Superior temporal gyrus (tissue), 1 donor: ENCODE measurements at regions not wholly inside any gene's neighbourhood (a gene's known extent, or its start where the extent isn't known, plus 50 kb on each side); places are given as distances from the start of the nearest gene placed in this dataset.
A peak's percentile ranks its signal among the peaks of the same experiment; 100 is the strongest.
"Not testable (repeated sequence)": the region's sequence is repeated elsewhere in the genome, so short reads cannot be mapped to it uniquely, and the experiment has no call there.

ENCODE experiments used
- DNase-seq: peaks from one replicate; pipeline ENCODE4 v3.0.0-alpha.2; 2016; ENCODE audit errors: extremely low spot score

DNA sequence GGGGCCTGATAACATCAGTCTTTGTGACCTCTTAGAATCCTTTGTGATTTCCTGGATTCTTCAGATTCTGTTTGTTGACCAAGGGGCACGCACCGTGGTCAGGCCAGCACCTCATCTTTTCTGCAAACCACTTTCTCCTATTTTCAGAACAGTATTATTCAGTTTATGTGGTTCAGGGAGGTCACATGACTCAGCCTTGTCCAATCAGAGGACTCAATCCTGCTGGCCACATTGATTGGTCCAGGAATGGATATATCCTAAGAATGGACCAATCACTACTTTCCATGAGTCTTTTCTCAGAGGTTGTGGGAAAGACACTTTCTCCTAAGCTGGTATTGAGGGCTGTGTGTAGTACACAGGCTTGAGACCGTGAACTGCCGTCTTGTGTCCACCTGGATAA lies 123.1 kb upstream of the EEF2KMT start:
- no peak for DNase-seq

DNA sequence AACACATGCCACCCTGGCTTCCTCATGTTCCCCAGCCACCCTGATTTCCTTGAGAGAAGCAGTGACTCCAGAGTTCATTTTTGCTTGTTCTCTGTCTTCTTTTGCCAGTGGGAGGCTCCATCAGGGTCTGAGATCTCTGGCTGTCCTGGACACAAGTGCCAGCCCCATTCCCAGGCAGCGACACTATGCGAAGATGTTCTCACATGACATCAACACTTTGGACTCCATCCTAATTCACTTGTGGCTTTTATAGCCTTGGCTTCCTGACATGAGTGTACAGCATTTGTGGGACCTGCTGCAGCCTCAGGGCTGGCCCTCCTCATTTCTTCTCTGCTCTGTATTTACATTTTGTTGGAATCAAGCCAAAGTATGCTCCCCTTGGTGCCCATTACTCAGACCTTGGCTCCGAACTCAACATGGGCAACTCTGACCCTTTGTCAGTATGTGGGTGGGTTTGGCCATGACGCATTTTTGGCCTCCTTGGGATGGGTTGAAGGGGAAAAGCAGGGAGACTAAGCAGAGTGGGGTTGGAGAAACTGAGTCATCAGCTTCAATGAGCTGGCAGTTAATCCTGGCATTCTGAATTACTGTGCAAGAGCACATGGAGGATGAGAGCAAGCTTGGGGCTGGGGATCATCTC lies 119.0 kb upstream of the EEF2KMT start:
- DNase-seq = no peak

DNA sequence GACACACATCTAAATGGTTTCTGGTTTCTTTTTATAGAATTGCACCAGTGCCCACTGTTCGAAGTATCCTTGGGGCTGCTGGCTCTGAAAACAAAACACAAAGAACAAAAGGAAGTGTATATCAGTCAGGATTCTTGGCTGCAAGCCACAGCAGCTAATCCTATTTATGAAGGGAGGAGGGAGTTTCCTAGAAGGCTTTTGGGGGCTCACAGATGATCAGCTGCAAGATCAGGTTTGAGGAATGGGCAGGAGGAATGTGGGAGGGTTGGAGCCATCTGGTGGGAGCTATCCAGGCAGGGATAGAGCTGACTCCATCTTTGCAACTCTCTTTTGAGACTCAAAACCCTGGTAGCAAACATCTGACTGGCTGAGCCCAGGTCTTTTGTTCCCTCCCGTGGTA lies 118.3 kb upstream of the EEF2KMT start:
- peak; percentile 44 for DNase-seq

DNA sequence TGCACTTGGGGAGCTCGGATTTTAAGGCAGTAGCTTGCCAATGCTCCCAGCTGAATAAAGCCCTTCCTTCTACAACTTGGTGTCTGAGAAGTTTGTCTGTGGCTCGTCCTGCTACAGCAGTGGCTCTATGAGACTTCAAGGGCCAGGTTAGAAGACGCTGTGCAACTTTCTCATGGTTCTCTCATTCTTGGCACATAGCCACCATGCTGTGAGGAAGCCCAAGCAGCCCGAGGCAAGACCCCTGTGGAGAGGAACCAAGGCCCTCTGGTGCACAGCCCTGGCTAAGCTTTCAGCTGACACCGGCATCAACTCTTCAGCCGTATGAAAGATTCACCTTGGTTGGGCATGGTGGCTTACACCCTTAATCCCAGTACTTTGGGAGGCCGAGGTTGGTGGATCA lies 116.9 kb upstream of the EEF2KMT start:
- DNase-seq = no peak

DNA sequence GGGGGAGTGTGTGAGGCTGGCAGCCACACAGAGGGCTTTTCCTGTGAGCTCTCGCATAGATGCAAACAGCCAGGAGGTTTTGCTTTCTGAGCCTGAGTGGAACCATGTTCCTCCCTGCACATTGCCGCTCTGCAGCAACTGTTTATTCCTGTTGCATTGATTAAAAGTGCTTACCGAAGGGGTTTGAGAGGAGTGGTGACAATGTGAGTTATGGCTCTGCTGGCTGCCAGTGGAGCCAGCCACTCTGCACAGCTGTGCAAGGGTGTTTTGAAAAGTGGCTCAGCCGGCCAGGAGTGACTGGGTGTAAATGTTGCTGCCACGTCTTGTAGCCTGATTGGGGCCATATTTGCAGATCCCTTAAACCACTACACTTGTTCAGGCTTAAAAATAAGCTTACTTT lies 114.9 kb upstream of the EEF2KMT start:
- not testable (repeated sequence) for DNase-seq

DNA sequence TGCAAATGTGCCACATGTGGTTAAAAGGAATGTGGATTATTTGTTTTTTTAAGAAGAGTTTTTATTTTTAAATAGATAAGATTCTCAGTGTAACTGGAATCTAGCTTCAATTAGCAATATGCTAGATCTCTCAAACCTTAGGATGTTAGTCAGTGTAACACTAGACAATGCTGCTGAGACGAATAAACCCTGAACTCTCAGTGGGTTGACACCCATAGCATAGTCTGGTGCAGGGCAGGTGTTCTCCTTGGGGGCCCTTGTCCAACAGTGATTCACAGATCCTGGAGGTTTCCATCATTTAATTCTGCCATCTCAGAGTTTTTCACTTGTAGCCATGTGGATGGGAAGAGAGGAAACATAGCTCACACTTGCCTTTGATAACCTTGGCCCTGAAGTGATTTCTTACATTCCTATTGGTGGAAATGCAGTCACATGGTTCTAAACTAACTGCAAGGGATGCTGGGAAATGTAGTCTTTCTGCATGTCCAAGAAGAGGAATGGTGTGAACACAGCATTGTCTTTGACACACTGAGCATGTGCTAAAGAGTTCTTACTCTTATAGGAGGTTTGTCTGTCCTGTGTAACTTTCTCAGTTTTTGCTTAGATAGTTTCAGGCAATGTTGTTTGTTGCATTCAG lies 110.4 kb upstream of the EEF2KMT start:
- DNase-seq = peak; percentile 67

DNA sequence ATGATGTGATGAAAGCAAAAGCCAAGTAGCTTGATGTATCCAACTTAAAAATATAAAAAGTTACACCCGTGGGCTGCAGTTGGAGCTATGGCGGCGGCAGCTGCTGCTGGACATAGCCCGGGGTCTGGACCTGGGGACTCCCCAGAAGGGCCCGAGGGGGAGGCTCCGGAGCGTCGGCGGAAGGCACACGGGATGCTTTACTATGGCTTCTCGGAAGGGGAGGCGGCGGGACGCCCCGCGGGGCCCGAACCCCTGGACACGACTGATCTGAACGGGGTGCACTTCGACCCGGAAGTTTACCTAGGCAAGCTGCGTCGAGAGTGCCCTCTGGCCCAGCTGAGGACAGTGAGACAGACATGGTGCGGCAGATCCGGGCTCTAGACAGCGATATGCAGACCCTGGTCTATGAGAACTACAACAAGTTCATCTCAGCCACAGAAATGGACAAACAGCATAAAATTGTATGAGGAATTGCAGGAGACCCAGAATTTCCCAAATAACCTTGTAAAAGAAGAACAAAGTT lies 109.5 kb upstream of the EEF2KMT start:
- DNase-seq = no peak

DNA sequence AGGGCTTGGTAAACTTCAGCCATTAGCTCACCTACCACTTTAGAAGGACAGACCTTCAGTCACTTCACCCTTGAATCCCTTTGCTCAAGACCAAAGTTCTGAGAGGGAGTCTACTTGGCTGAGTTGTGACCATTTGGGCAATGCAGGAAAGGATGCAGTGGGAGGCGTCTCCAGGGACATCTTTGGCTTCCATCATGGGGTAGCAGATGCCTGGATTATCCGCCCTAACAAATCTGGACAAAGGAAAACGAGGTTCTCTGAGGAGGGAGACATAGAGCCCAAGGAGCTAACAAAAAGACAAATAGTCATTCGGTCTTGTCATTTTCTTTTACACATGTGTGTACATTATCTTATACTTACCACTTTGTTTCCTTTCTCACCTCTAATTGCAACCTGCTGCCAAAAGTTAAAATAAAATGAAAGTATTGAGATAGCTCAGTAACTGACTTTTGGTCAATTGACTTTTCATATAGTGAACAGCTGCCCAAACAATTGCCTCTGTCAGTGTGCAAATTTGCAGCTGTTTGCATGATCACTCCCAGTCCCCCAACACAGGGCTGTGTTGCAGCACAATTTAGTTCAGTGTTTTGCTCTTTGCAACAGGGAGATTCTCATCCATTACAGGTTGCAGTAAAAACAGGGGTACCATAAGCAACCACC lies 108.9 kb upstream of the EEF2KMT start:
- DNase-seq = peak; percentile 44

DNA sequence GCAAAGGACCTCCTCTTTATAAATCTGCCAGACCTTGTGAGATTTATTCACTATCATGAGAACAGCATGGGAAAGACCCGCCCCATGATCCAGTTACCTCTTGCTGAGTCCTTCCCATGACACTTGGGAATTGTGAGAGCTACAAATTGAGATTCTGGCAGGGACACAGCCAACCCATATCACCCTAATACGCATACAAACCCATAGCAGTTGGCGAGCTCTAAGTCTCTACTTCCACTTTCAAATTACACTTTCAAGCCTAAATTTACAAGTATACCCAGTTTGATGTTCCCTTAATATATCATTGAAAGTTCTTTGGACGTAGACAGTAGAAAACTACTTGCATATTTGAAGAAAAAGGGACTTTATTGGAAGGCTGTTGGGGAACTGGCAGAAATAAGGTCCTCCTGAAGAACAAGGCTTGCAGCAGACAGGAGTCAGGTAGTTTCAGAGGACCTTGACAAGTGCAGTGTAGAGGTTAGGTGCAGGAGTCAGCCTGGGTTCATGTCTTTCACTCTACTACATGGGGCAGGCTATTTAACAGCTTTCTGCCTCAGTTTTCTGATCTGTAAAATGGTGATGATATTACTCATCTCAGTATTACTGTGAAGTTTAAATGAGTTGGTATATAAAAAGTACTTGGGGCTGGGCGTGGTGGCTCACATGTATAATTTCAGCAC lies 107.9 kb upstream of the EEF2KMT start:
- DNase-seq = no peak

DNA sequence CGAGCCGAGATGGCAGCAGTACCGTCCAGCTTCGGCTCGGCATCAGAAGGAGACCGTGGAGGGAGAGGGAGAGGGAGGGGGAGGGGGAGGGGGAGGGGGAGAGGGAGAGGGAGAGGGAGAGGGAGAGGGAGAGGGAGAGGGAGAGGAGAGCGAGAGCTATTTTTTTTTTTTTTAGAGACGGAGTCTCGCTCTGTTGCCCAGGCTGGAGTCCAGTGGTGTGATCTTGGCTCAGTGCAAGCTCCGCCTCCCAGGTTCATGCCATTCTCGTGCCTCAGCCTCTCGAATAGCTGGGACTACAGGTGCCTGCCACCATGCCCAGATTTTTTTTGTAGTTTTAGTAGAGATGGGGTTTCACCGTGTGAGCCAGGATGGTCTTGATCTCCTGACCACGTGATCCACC lies 106.1 kb upstream of the EEF2KMT start:
- not testable (repeated sequence) for DNase-seq

DNA sequence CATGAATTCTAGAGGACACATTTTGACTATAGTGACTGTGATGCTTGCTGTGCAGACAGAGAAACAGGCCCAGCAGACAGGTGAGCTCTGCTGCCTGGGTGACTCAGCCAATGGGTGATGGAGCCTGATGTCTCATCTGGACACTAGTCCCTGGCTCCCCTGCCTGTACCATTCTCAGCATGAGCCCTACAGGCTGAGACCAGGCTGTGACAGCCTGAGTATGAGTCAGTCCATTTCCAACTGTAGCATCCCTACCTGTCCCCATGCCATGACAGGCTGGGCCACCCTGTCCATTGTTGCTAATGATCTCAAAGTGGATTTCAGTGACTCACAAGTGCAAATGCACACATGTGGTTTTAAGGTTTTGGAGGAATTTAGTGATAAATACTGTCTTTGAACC lies 102.5 kb upstream of the EEF2KMT start:
- no peak for DNase-seq

DNA sequence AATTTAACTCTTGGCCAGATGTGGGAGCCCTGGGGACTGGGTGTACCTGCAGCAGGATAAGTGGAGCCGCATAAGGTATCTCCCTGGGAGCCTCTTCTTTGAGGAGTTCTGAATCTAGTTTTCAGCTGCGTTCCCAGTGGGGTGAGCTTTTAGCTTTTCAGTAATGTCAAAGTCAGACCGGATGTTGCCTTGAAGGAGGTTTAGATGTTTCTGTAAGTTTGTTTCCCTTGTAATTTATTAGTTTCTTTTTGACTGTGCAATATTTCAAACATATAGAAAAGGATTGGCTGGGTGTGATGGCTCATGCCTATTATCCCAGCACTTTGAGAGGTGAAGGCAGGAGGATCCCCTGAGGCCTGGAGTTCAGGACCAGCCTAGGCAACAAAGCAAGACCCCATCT lies 98.6 kb upstream of the EEF2KMT start:
- DNase-seq = no peak

DNA sequence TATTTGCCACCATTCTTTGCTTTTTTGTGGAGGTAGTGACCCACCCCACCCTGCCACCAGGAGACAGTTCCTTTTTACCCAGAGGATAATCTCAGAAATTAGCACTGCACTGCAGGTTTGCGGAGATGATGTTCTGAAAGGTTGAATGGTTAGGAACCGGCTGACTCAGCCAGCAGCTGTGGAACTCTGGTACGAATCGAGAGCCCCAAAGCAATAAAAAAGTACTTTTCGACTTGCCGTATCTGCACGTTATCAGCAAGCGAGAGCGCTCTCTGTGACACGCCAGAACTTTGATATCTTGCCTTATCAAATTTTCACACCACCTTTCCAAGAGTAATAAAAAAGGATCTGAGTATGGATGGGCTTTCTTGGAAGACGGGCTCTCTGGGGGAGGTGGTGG lies 96.3 kb upstream of the EEF2KMT start:
- DNase-seq = no peak

DNA sequence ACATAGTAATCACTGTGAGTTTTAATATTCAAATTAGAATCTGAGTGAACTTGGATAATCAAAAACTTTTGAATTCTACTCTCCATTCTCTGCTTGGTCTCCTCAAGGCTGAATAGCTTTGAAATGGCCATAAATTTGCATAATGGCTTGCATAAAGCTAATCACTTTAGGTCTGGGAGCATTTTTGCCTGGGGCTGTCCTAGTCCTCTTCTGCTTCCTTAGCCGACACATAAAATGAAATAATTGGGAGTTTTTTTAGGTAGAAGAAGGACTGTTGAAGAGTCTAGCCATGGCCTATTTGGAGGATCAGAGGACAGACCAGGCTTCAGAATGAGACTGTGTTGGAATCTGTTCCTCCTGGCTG lies 91.4 kb upstream of the EEF2KMT start:
- DNase-seq = no peak

DNA sequence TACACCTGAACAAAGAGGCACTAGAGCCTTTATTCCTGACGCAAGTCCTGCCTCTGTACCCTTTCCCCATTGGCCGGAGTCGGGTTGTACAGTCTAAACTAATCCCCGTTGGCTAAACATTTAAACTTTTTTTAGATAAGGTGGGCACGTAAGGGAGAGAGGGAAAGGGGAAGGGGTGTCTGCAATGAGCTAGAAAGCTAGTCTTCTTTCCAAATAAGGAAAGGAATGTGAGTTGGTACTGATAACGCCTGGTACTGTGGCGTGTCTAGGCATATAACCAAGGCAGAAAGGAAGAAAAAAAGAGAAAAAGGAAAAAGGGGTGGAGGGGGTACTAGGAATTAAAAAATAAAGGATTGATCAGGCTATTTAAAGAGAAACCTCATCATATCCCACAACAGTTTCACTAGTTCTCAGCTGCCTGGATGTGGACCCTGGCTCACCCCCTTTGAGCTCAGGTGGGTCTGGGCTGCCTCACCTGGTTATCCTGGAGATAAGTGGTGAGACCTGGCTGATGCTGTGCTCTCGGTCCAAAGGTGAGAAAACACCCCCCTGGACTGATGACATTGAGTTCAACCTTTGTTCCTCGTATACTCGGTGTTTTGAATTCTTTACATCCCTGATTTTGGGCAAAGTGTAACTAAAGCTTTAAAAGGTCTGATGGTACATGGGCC lies 90.9 kb upstream of the EEF2KMT start:
- no peak for DNase-seq

DNA sequence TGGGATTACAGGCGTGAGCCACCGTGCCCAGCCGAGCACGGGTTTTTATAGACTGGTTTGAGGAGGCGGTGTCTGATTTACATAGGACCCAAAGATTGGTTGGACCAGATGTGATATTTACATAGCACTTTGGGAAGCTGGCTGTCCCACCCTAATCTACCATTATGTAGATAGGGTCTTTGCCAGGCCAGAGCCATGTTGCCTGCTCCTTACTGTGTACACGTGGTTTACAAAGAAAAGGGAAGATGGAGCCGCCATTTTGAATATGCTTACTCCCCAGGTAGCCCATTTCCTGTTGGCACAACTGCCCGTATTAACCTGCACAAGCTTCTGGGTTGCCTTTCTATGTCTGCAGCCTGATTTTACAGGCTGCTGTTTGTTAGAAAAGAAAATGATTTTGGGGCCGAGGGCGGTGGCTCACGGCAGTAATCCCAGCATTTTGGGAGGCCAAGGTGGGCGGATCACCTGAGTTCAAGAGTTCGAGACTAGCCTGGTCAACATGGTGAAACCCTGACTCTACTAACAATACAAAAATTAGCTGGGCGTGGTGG lies 89.9 kb upstream of the EEF2KMT start:
- DNase-seq = no peak

DNA sequence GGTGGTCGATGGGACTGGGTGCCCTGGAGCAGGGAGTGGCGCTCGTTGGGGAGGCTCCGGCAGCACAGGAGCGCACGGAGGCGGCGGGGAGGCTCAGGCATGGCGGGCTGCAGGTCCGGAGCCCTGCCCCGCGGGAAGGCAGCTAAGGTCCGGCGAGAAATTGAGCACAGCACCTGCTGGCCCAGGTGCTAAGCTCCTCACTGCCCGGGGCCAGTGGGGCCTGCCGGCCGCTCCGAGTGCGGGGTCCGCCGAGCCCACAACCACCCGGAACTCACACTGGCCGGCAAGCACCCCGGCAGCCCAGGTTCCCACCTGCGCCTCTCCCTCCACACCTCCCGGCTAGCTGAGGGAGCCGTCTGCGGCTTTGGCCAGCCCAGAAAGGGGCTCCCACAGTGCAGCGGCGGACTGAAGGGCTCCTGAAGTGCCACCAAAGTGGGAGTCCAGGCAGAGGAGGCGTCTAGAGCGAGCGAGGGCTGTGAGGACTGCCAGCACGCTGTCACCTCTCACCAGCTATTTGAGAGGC lies 88.8 kb upstream of the EEF2KMT start:
- DNase-seq = no peak

DNA sequence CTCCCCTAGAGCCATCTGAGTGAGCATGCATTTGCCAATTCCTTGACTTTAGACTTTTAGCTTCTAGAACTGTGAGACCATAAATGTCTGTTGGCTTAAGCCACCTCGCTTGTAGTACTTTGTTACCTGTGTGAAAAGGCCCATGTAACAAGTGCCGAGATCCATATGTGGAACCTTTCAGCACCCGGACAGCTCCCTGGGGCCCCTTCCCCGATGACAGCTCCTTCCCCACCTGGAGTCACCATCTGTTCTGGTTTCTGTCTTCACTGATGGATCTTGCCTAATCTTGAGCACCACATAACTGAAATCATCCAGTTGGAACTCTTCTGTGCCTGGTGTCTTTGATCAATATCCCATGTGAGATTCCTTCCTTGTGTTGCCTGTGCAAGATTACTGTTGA lies 78.9 kb upstream of the EEF2KMT start:
- DNase-seq = no peak

DNA sequence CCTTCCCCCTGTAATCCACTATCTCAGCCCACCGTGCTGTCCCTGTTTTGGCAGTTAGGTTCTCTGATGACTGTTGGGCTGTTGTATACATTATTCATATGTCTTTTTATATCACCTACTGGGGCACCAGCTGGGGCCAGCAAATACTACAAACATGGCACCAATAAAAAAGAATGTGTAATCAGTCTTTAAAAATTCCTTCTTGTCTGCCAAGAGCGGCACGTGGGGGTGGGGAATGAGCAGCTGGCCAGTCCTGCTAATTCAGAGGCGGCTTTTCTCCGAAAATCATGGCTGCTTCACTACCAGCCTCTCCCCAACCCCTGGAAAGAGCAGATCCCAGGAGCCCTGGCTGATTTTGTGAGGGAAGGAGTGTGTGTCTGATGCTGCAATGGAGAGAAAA lies 77.7 kb upstream of the EEF2KMT start:
- peak; percentile 40 for DNase-seq

DNA sequence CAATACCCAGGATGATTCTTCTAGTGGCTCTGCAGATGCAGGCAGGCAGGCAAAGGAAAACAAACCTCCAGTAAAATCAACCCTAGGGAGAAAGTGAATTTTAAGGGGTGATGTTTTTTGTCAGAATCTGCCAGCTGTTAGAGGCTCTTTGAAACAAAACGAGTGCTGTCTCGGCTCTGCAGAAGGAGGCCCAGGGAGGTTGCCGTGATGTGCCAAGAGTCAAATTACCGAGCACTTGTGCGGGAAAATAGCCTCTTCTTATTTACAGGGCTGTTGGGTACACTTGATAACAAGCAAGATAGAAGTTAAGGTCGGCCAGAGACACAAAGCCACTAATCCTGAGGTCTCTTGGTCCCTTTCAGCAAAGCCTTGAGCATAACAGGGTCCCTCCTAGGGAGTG lies 68.9 kb upstream of the EEF2KMT start:
- DNase-seq = no peak

DNA sequence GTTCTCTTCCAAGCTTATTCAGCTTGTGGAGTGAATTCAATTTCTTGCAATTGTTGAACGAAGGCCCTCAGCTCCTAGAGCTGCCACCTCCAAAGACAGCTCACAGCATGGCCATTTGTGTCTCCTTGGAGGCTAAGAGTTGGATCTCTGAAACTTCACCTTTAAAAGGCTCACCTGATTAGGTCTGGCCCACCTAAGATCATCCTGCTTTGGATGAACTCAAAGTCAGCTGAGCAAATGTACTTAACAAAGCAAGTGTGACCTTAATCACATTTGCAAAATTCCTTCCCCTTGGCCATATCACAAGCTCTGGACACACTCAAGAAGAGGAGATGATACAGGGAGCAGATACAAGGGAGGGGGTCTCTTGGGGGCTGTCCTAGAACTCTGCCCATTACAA lies 67.8 kb upstream of the EEF2KMT start:
- DNase-seq = not testable (repeated sequence)

DNA sequence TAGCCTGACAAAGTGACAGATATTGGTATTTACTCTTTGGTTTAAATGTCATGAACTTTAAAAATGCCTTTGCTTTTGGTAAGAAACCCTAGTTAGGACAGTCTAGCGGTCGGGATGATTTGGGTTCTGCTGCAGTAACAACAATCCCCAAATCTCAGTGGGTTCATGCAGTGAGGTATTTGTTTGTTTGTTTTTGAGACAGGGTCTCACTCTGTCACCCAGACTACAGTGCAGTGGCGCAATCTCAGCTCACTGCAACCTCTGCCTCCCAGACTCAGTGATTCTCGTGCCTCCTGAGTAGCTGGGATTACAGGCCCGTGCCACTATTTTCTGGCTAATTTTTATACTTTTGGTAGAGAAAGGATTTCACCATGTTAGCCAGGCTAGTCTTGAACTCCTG lies 65.2 kb upstream of the EEF2KMT start:
- not testable (repeated sequence) for DNase-seq
